HG02885 (cell line): ENCODE measurements at regions not wholly inside any gene's neighbourhood (a gene's known extent, or its start where the extent isn't known, plus 50 kb on each side); places are given as distances from the start of the nearest gene placed in this dataset.

Source experiments
- ATAC-seq: cut with Tn5 transposase; IDR thresholded peaks from one replicate; pipeline ENCODE4 v1.9.1; 2021; ENCODE audit warnings: mild to moderate bottlenecking; ENCODE audit not compliant: unreplicated experiment, poor library complexity

GRCh38 chr15:69802432-69802831, 295.3 kb downstream of the TLE3 start:
- no peak for ATAC-seq

- no peak for ATAC-seq
These were observed 292.9 kb downstream of the TLE3 start for GRCh38 chr15:69804786-69805185.

- ATAC-seq: no peak
These were observed 292.3 kb downstream of the TLE3 start for GRCh38 chr15:69805248-69805953.

GRCh38 chr15:69806287-69806915, 291.3 kb downstream of the TLE3 start:
- ATAC-seq: no peak

- no peak for ATAC-seq
These were observed 290.0 kb downstream of the TLE3 start for GRCh38 chr15:69807721-69808120.

GRCh38 chr15:69808756-69809155, 289.0 kb downstream of the TLE3 start:
- no peak for ATAC-seq

DNA sequence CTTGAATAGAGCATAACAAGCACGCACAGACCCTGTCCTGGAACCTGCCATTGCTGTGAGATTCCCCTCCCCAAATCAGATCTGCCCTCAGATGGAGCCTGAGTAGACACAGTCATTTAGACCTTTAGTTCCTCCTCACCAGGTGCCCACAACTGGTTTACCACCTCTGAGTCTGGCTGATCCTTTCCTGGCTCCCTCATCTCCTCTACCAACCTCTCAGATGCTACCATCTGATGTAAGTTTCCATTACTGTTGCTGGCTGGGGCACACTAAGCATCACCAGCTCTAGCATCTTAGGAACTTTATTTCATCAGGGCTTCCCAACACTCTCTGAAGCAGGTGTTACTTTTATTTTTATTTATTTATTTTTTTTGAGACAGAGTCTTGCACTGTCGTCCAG, 288.3 kb downstream of the TLE3 start:
- no peak for ATAC-seq

- no peak for ATAC-seq
These were observed 287.0 kb downstream of the TLE3 start for GRCh38 chr15:69810431-69811354.

GRCh38 chr15:69812861-69813261, 284.9 kb downstream of the TLE3 start:
- ATAC-seq: no peak

GRCh38 chr15:69813881-69814280, 283.8 kb downstream of the TLE3 start:
- ATAC-seq: no peak

GRCh38 chr15:69814932-69815331, 282.8 kb downstream of the TLE3 start:
- no peak for ATAC-seq

GRCh38 chr15:69815793-69816192, 281.9 kb downstream of the TLE3 start:
- ATAC-seq: no peak

DNA sequence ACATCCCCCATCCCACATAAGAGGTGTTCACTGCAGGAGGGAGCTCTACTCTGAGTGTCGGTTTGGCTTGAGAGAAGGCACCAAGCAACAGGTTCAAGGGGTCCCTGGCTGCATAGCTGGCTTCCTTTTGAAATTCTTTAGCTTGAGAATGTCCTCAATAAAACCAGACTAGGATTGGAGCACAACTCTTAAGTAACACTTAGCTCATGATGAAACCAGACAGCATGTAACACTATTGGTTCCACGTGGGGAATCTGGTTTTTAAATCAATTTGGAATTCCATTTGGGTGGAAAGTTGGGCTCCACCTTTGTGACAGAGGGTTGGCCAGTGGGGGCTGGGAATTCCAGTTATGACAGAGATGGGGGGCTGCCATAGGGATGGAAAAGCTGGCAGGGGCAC, 281.2 kb downstream of the TLE3 start:
- ATAC-seq: no peak

- no peak for ATAC-seq
These were observed 279.2 kb downstream of the TLE3 start for GRCh38 chr15:69818529-69818928.

DNA sequence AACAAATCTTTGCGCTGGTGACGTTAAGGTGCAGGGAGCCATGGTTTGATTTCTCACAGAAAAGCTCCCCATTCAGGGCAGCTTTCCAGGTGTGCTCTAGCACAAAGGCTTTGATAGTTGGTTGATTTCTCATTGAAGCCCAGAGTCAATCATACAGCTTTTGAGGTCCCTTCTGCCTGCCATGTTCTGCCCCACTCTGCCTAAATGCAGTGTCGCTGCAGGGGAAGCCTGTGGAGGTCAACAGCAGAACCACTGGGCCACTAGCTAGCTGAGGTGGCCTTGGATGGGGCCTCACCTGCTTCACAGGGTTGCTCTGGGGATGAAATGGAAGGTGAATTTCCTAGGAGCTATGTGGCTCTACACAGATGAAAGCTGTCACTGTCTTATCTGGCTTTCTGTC, 278.3 kb downstream of the TLE3 start:
- ATAC-seq: no peak

DNA sequence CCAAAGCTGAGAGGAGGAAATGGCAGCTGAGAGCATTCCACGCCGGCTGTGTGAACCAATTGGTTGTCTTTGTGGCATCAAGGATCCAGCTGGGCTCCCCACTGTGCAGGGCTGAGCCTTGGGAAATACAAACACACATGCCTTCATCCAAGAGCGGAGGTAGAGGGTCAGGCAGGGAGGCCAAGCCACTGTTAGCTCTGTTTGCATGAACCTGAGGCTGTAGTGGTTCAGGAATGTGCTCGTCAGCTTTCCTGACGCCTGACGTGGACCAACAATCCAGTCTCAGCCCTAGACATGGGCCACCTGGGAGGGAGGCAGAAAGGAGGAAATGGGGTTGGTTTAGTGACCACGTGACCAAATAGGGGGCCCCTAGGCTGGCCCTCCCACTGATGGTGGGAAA, 276.9 kb downstream of the TLE3 start:
- no peak for ATAC-seq

DNA sequence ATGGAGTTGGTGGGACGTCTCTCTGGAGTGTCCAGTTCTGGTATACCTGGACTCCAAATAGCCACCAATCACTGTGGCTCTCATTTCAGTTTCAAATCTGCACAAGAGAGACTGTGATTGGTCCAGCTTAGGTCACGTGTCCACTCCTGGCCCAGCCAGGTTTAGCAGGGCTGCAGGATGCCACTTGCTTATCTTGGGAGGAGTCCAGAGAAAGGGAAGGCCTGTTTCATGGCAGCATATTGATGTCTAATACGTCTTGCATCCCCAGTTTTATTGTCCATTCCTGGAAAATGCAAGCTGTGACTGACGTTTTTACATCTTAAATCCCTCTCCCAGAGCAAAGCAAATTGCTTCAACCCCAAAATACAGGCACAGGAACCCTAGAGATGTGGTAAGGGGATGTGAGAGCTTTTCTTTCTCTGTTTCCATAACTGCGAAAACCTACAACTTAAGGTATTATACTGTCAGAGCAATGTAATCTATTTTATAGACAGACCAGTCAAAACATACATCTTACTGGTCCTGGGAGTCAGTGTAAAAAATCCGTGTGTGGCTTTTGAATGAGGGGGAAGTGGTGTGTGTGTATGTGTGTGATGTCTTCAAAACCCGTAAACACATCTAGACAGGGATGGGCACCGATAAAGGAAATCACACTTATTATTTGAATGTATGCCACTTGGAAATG, 274.4 kb downstream of the TLE3 start:
- no peak for ATAC-seq

- no peak for ATAC-seq
These were observed 273.4 kb downstream of the TLE3 start for GRCh38 chr15:69824075-69824876.

- ATAC-seq: no peak
These were observed 272.8 kb downstream of the TLE3 start for GRCh38 chr15:69824877-69825406.
